ENCODE measurements at regions not wholly inside any gene's neighbourhood (a gene's known extent, or its start where the extent isn't known, plus 50 kb on each side); places are given as distances from the start of the nearest gene placed in this dataset.

DNA sequence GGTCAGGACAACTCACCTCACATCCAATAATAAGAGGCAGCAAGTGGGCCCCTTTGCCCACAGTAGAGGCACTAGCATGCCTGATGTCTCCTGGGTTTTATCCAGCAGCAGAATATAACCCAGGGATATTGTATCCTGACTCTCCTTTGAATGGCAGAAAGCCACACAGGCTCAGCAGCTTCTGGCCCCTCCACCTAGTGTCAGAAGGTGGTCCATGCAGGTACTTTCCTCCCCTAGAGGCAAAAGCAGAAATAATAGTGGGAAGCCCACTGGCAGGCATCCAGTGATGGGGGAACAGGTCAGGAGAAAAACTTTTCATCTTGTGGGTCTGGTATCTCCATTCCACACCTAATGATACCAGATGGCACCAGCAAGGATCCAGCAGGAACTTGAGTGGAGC lies 75.5 kb upstream of the IRS4 start:
- no peak for DNase-seq

DNA sequence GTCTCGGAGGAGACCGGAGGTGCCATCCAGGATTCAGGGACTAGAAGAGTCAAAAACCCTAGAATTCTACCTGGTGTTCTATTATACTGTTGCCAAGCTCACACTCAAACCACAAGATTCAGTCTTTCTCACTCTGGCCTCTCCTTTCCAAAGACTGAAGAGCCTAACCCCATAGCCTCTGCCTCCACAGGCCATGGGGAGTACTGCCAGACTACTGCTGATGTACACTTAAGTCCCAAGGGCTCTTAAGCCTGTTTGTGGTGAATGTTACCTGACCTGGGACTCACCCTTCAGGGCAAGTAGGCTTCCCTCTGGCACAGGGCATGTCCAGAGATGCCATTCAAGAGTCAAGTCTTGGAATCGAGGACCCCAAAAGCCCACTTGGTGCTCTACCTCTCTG lies 58.9 kb upstream of the IRS4 start:
- no peak for DNase-seq
